Skeletal muscle satellite cell (primary cell): ENCODE measurements at regions not wholly inside any gene's neighbourhood (a gene's known extent, or its start where the extent isn't known, plus 50 kb on each side); places are given as distances from the start of the nearest gene placed in this dataset.
"Not testable (repeated sequence)": the region's sequence is repeated elsewhere in the genome, so short reads cannot be mapped to it uniquely, and the experiment has no call there.

ENCODE experiments used
- H3K27me3 ChIP-seq: 2 replicates; pipeline ENCODE4 v1.7.0; 2013; ENCODE audit warnings: low read length; ENCODE audit not compliant: control insufficient read depth, insufficient read depth
- H3K36me3 ChIP-seq: 2 replicates; pipeline ENCODE4 v1.7.0; 2013; ENCODE audit warnings: mild to moderate bottlenecking, control low read depth, low read length; ENCODE audit not compliant: insufficient read depth
- H3K4me1 ChIP-seq: 2 replicates; pipeline ENCODE4 v1.7.0; 2013; ENCODE audit warnings: low read length; ENCODE audit not compliant: control insufficient read depth, insufficient read depth
- H3K4me2 ChIP-seq: 2 replicates; pipeline ENCODE4 v1.7.0; 2013; ENCODE audit warnings: mild to moderate bottlenecking, low read length
- H3K4me3 ChIP-seq: 2 replicates; pipeline ENCODE4 v1.7.0; 2013; ENCODE audit warnings: low read length
- H3K9ac ChIP-seq: 2 replicates; pipeline ENCODE4 v1.7.0; 2013; ENCODE audit warnings: mild to moderate bottlenecking, low read depth, low read length, moderate library complexity
- H3K9me3 ChIP-seq: replicated peaks from 2 replicates; pipeline ENCODE4 v1.7.0; 2013; ENCODE audit warnings: mild to moderate bottlenecking, control low read depth, low read length

DNA sequence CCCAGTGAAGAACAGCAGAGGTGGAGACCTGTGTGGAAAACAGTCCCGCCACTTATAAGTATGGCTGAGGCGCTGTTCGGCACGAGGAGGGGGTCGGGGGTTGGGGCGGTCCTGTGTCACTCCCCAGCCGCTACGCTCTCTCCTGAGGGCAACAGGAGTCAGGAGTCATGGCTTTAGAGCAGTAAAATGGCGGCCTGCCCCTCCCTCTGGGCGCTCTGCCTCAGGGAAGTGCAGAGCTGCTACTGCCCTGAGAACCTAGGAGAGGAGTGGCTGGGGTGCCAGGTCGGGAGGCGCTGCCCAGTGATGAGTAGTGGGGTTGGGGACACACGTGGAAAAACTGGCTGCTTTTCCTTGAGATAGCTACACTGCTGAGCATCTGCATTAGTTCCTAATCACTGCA, 551.2 kb upstream of the AMOT start:
- H3K27me3 ChIP-seq, result peaks cover 6% of the 10 kb centered on the region
- no peaks in the 10 kb centered on the region for H3K9me3 ChIP-seq
- no peaks in the 10 kb centered on the region for H3K36me3 ChIP-seq
- H3K9ac ChIP-seq, result no peak overlapping the region
- H3K4me1 ChIP-seq, result no peaks in the 10 kb centered on the region
- H3K4me2 ChIP-seq, result no peak overlapping the region
- no peak overlapping the region for H3K4me3 ChIP-seq

DNA sequence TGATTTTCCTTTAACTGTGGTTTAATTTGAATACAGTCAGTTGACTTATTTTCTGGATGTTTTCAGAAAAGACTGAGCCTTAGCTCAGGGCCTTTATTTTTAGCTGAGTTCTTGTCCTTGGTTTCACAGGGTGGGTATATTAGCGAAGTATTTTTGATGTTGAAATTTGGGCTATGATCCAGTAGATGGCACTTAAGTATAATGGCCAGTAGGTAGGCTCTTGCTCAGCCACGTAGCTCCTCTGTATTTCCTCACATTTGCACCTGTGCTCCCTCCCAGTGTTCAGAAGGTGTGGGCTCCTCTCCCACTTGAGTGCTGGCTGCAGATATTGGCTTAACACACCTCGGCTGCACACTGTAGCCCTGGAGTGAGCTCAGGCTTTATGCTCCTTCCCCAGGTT, 549.9 kb upstream of the AMOT start:
- peaks cover 2% of the 10 kb centered on the region for H3K27me3 ChIP-seq
- no peak overlapping the region for H3K9ac ChIP-seq
- H3K36me3 ChIP-seq, result no peaks in the 10 kb centered on the region
- H3K9me3 ChIP-seq, result no peaks in the 10 kb centered on the region
- no peak overlapping the region for H3K4me3 ChIP-seq
- no peaks in the 10 kb centered on the region for H3K4me1 ChIP-seq
- no peak overlapping the region for H3K4me2 ChIP-seq

DNA sequence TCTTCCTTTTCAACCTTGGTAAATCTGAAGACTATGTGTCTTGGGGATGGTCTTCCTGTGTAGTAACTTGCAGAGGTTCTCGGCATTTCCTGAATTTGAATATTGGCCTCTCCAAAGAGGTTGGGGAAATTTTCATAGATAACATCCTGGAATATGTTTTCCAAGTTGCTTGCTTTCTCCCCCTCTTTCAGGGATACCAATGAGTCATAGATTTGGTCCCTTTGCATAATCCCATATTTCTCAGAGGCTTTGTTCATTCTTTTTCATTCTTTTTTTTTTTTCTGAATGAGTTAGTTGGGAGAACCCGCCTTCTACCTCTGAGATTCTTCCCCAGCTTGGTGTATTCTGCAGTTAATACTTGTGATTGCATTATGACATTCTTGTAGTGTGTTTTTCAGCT, 549.2 kb upstream of the AMOT start:
- Histone ChIP-seq H3K9me3 (no peaks in the 10 kb centered on the region), H3K9ac (no peak overlapping the region), H3K4me1 (no peaks in the 10 kb centered on the region), H3K4me3 (no peak overlapping the region), H3K27me3 (peaks cover 2% of the 10 kb centered on the region), H3K4me2 (no peak overlapping the region), H3K36me3 (no peaks in the 10 kb centered on the region)

DNA sequence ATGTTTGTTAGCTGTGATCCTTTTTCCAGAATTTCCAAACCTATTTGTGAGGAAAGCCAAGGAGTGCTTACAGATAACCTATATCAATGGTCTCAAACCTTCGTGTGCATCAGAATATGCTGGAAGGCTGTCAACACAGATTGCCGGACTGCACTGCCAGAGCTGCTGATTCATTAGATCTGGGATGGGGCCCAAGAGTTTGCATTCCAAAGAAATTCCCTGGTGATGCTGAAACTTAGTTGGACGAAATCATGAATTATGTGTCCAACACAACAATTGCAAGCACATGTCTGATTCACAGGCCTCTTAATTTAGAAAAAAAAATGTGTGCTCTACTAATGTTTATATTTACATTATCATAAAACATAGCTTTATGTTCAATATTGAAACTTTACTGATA, 544.0 kb upstream of the AMOT start:
- Histone ChIP-seq H3K9me3 (no peaks in the 10 kb centered on the region), H3K36me3 (no peaks in the 10 kb centered on the region), H3K9ac (no peak overlapping the region), H3K4me3 (no peak overlapping the region), H3K4me2 (no peak overlapping the region), H3K27me3 (peaks cover 2% of the 10 kb centered on the region), H3K4me1 (no peaks in the 10 kb centered on the region)

DNA sequence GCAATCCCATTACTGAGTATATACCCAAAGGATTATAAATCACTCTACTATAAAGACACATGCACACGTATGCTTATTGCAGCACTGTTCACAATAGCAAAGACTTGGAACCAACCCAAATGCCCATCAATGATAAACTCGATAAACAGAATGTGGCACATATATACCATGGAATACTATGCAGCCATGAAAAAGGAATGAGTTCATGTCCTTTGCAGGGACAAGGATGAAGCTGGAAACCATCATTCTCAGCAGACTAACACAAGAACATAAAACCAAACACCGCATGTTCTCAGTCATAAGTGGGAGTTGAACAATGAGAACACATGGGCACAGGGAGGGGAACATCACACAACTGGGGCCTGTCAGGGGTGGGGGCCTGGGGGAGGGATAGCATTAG, 532.8 kb upstream of the AMOT start:
- H3K27me3 ChIP-seq, H3K4me3 ChIP-seq, H3K9ac ChIP-seq, H3K4me1 ChIP-seq, H3K9me3 ChIP-seq, H3K36me3 ChIP-seq, H3K4me2 ChIP-seq: not testable (repeated sequence)

DNA sequence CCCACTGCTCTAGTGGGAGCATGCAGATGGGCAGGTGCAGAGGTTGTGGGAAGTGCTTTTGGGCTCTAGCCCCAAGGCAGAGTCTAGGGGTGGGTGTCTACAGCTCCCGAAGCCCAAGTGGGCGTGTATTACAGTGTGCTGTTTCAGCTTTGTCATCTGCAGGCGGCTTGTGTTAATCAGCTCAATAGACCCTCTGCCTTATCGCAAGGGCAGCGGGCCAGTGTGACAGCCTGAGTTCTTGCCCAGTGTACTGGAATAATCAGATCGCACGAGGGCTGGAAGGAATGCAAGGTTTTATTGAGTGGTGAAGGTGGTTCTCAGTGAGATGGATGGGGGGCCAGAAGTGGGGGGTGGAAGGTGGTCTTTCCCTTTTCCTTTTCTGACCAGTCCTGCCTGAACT, 529.4 kb upstream of the AMOT start:
- no peaks in the 10 kb centered on the region for H3K36me3 ChIP-seq
- no peak overlapping the region for H3K9ac ChIP-seq
- peaks cover 4% of the 10 kb centered on the region for H3K27me3 ChIP-seq
- no peak overlapping the region for H3K4me2 ChIP-seq
- H3K4me1 ChIP-seq, result no peaks in the 10 kb centered on the region
- no peaks in the 10 kb centered on the region for H3K9me3 ChIP-seq
- H3K4me3 ChIP-seq, result no peak overlapping the region

DNA sequence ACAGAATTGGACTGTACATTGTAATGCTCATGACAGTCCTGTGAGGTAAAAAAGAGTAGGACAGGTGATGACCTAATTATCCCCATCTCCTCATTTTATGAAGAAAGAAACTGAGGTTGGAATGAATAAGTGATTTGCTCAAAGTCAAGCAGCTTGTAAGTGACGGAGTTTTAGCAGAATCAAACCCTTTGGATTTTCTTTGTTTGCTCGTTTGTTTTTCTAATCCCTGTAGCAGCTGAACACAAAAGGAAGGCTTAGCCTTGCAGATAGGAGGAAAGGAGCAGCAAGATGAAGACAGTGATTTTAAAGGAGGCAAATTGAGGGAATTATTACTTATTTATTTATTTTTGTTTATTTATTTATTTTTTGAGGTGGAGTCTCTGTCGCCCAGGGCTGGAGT, 528.4 kb upstream of the AMOT start:
- no peak overlapping the region for H3K9ac ChIP-seq
- no peak overlapping the region for H3K4me2 ChIP-seq
- no peaks in the 10 kb centered on the region for H3K9me3 ChIP-seq
- H3K4me3 ChIP-seq, result no peak overlapping the region
- peaks cover 4% of the 10 kb centered on the region for H3K27me3 ChIP-seq
- no peaks in the 10 kb centered on the region for H3K36me3 ChIP-seq
- H3K4me1 ChIP-seq, result no peaks in the 10 kb centered on the region

DNA sequence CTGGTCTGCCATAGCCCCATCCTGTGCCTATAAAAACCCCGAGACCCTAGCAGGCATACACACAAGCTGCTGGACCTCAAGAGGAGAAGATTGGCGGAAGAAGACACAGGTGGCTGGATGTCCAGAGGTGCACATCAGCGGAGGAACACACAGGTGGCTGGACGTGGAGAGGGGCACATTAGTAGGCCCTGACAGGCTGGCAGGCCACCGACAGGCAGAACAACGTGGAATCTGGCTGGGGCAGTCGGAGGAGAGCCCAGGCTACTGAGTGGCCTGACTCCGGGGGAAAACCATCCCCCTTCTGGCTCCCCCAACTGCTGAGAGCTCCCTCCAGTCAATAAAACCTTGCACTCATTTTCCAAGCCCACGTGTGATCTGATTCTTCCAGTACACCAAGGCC, 512.5 kb upstream of the AMOT start:
- no peak overlapping the region for H3K4me3 ChIP-seq
- no peak overlapping the region for H3K4me2 ChIP-seq
- no peak overlapping the region for H3K9ac ChIP-seq
- no peaks in the 10 kb centered on the region for H3K4me1 ChIP-seq
- no peaks in the 10 kb centered on the region for H3K9me3 ChIP-seq
- H3K36me3 ChIP-seq, result no peaks in the 10 kb centered on the region
- H3K27me3 ChIP-seq, result peaks cover 9% of the 10 kb centered on the region

DNA sequence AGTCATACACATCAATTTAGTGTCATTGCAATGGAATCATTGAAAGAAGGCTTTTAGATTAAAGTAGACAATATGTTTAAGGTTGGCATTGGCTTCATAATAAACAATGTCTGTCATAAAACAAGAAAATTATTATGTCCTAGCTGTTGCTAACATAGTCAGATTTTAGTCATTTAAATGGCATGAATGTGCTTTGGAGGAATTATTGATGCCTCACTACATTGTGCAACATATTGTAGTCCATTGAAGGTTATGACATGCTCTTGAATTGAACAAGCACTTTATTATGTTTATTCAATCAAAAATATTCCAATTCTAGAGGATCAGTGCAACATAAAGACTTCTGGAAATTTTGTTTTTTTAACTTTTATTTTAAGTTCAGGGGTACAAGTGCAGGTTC, 489.8 kb upstream of the AMOT start:
- Histone ChIP-seq H3K4me3 (no peak overlapping the region), H3K4me1 (no peaks in the 10 kb centered on the region), H3K4me2 (no peak overlapping the region), H3K27me3 (no peaks in the 10 kb centered on the region), H3K9ac (no peak overlapping the region), H3K9me3 (no peaks in the 10 kb centered on the region), H3K36me3 (no peaks in the 10 kb centered on the region)

DNA sequence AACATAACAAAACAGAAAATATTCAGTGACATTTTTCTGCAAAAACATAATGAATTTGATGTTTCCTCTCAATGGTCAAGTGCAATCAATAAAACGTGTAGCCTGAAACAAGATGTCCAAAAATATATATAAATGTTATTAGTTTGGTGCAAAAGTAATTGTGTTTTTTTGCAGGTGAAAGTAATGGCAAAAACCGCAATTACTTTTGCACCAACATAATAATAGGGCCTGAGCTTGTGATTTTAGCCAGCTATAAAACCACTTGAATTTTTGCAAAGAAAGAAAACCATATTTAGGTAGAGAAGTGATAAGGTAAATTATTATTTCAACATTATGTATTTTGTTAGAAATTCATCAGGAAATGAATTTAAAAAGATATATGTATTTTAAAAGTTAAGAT, 475.3 kb upstream of the AMOT start:
- Histone ChIP-seq H3K4me2 (no peak overlapping the region), H3K4me1 (no peaks in the 10 kb centered on the region), H3K9ac (no peak overlapping the region), H3K36me3 (no peaks in the 10 kb centered on the region), H3K9me3 (no peaks in the 10 kb centered on the region), H3K4me3 (no peak overlapping the region), H3K27me3 (peaks cover 3% of the 10 kb centered on the region)

DNA sequence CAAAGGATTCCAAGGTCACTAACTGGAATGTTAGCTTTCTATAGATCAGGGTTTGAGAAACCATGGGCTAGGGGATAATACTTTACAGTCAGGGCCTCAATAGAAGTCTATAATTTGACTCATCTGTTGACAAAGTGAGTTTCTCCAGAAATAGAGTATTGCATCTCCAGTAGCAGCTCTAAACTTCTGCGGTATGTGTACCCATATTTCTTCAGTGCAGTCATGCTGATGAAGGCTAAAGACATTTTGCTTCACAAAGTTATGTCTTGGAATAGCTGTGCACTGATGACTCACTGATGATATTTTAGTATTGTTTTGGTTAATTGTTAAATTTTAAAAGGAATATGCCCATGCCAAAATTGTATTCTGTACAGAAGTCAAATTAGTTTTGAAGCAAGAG, 464.9 kb upstream of the AMOT start:
- no peaks in the 10 kb centered on the region for H3K9me3 ChIP-seq
- no peaks in the 10 kb centered on the region for H3K27me3 ChIP-seq
- H3K4me2 ChIP-seq, result no peak overlapping the region
- no peak overlapping the region for H3K9ac ChIP-seq
- H3K4me1 ChIP-seq, result no peaks in the 10 kb centered on the region
- no peak overlapping the region for H3K4me3 ChIP-seq
- no peaks in the 10 kb centered on the region for H3K36me3 ChIP-seq

DNA sequence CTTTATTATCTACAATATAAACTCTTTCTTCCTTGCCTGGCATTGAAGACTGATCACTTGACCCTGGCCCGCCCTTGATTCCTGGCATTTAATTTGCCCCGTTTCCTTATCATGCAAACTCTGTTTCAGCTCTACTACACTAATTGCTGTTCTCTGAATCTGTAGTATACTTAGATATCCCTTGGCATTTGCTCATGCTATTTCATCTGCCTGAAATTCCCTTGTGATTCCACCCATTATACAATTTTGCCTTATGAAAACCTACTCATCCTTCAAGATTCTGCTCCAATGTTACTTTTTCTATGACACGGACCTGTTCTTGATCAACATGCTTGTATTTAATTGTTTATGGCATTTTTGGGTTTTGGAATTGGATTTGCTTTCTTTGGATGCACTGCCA, 459.9 kb upstream of the AMOT start:
- Histone ChIP-seq H3K27me3 (no peaks in the 10 kb centered on the region), H3K4me1 (no peaks in the 10 kb centered on the region), H3K4me2 (no peak overlapping the region), H3K4me3 (no peak overlapping the region), H3K36me3 (no peaks in the 10 kb centered on the region), H3K9ac (no peak overlapping the region), H3K9me3 (no peaks in the 10 kb centered on the region)

DNA sequence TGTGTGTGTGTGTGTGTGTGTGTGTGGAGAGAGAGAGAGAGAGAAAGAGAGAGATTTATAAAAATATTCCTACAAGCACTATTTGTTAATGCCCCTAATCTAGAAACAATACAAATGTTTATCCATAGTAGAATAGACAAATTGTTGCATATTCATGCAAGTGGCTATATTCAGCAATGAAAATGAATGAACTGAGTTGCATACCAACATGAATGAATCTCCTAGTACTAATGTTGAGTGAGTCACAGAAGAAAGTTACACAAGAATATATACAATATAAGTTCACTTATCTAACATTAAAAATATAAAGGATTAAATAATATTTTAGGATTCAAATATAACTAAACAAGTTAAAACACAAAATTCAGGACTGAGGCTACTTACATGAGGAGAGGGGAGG, 456.8 kb upstream of the AMOT start:
- H3K9me3 ChIP-seq, result no peaks in the 10 kb centered on the region

More for the DNA sequence above, 456.8 kb upstream of the AMOT start:
- Histone ChIP-seq H3K4me2 (no peak overlapping the region), H3K27me3 (no peaks in the 10 kb centered on the region), H3K9ac (no peak overlapping the region), H3K4me1 (no peaks in the 10 kb centered on the region), H3K4me3 (no peak overlapping the region), H3K36me3 (no peaks in the 10 kb centered on the region)
